GM23338 (cell line): ENCODE measurements at regions not wholly inside any gene's neighbourhood (a gene's known extent, or its start where the extent isn't known, plus 50 kb on each side); places are given as distances from the start of the nearest gene placed in this dataset.

Experiments used
- CTCF ChIP-seq, 2 experiments: fragments of 200-600 bp in 1 of 2; sonication (generic) in 1 of 2; conservative IDR thresholded peaks; 2 replicates each; pipeline versions ENCODE4 v1.5.1 to v1.6.1; 2016 to 2017; ENCODE audit warnings: antibody characterized with exemption in 2 of 2, low read depth in 2 of 2, mild to moderate bottlenecking in 2 of 2, moderate library complexity in 1 of 2
- EZH2 ChIP-seq: fragments of 200-600 bp; sonication (generic); IDR thresholded peaks from one replicate; pipeline ENCODE4 v1.8.0; 2017; ENCODE audit warnings: antibody characterized with exemption, mild to moderate bottlenecking, low read depth; ENCODE audit not compliant: unreplicated experiment
- EZH2phosphoT487 ChIP-seq: fragments of 200-600 bp; sonication (generic); IDR thresholded peaks from one replicate; pipeline ENCODE4 v1.8.1; 2018; ENCODE audit warnings: antibody characterized with exemption; ENCODE audit not compliant: unreplicated experiment
- JUNB ChIP-seq: IDR thresholded peaks from one replicate; pipeline ENCODE4 v1.6.1; 2016; ENCODE audit warnings: antibody characterized with exemption; ENCODE audit not compliant: unreplicated experiment
- POLR2AphosphoS5 ChIP-seq: IDR thresholded peaks from 2 replicates; pipeline ENCODE4 v1.6.1; 2016; ENCODE audit warnings: antibody characterized with exemption, low read depth
- ZNF114 ChIP-seq: fragments of 250-450 bp; sonication (Bioruptor Pico); IDR thresholded peaks from 2 replicates; pipeline ENCODE4 v1.5.0; 2020; ENCODE audit warnings: mild to moderate bottlenecking, moderate library complexity
- TF ChIP-seq, protein P1 (sequence below): IDR thresholded peaks from one replicate; pipeline ENCODE4 v1.6.1; 2018; ENCODE audit warnings: antibody characterized with exemption; ENCODE audit not compliant: unreplicated experiment

GRCh38 chr1:232897949-232898465, 52.4 kb upstream of the NTPCR start:
- TF ChIP-seq EZH2: no peak
- no peak for TF ChIP-seq CTCF (conservative IDR thresholded peaks at IDR 0.05; ENCODE audit: low read depth in 2 of 2)
- TF ChIP-seq JUNB: no peak
- TF ChIP-seq, protein P1, sequence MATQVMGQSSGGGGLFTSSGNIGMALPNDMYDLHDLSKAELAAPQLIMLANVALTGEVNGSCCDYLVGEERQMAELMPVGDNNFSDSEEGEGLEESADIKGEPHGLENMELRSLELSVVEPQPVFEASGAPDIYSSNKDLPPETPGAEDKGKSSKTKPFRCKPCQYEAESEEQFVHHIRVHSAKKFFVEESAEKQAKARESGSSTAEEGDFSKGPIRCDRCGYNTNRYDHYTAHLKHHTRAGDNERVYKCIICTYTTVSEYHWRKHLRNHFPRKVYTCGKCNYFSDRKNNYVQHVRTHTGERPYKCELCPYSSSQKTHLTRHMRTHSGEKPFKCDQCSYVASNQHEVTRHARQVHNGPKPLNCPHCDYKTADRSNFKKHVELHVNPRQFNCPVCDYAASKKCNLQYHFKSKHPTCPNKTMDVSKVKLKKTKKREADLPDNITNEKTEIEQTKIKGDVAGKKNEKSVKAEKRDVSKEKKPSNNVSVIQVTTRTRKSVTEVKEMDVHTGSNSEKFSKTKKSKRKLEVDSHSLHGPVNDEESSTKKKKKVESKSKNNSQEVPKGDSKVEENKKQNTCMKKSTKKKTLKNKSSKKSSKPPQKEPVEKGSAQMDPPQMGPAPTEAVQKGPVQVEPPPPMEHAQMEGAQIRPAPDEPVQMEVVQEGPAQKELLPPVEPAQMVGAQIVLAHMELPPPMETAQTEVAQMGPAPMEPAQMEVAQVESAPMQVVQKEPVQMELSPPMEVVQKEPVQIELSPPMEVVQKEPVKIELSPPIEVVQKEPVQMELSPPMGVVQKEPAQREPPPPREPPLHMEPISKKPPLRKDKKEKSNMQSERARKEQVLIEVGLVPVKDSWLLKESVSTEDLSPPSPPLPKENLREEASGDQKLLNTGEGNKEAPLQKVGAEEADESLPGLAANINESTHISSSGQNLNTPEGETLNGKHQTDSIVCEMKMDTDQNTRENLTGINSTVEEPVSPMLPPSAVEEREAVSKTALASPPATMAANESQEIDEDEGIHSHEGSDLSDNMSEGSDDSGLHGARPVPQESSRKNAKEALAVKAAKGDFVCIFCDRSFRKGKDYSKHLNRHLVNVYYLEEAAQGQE: no peak
- no peak for TF ChIP-seq POLR2AphosphoS5
- no peak for TF ChIP-seq EZH2phosphoT487
- TF ChIP-seq ZNF114 (CRISPR knock-in tag): no peak
